Nephron (organoid): ENCODE measurements at regions not wholly inside any gene's neighbourhood (a gene's known extent, or its start where the extent isn't known, plus 50 kb on each side); places are given as distances from the start of the nearest gene placed in this dataset.
A peak's percentile ranks its signal among the peaks of the same experiment; 100 is the strongest.

Experiments used
- H3K27ac Mint-ChIP-seq, 3 experiments: 2 replicates each; pipeline ENCODE4 v1.8.0; 2020; ENCODE audit warnings: mixed read lengths in 3 of 3, mild to moderate bottlenecking in 2 of 3, moderate library complexity in 1 of 3
- H3K27me3 Mint-ChIP-seq: 2 replicates; pipeline ENCODE4 v1.8.0; 2021; ENCODE audit warnings: low read depth, mild to moderate bottlenecking, moderate library complexity, mixed read lengths
- H3K36me3 Mint-ChIP-seq: 2 replicates; pipeline ENCODE4 v1.8.0; 2020; ENCODE audit warnings: low read depth, mixed read lengths
- H3K4me1 Mint-ChIP-seq: 2 replicates; pipeline ENCODE4 v1.8.0; 2020; ENCODE audit warnings: mixed read lengths
- H3K4me3 Mint-ChIP-seq, 3 experiments: 2 replicates each; pipeline ENCODE4 v1.8.0; 2020; ENCODE audit warnings: mild to moderate bottlenecking in 3 of 3, mixed read lengths in 3 of 3, moderate library complexity in 2 of 3
- H3K9me3 Mint-ChIP-seq: 2 replicates; pipeline ENCODE4 v1.8.0; 2020; ENCODE audit warnings: mixed read lengths
- TF ChIP-seq, protein P1 (sequence below), 3 experiments: fragments of 200-600 bp; sonication (generic); IDR thresholded peaks; one replicate each; pipeline ENCODE4 v1.5.0; 2021; ENCODE audit warnings: antibody characterized with exemption in 3 of 3; ENCODE audit not compliant: unreplicated experiment in 3 of 3

DNA sequence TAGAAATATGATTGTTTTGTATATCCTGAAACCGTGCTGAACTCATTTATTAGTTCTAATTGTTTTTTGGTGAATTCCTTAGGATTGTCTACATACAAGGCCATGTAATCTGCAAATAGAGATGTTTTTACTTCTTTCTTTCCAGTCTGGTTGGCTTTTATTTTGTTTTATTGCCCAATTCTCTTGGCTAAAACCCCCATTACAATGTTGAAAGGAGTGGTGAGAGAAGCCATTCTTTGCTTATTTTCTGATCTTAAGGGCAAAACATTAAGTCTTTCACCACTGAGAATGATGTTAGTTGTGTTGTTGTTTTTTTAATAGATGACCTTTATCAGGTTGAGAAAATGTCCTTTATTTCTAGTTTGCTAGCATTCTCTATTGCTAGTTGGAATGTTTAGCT, 157.3 kb downstream of the NTMT2 start:
- no peaks in the 10 kb centered on the region for H3K36me3 Mint-ChIP-seq
- peaks cover 5% of the 10 kb centered on the region for H3K27me3 Mint-ChIP-seq
- peaks cover 18% of the 10 kb centered on the region for H3K4me1 Mint-ChIP-seq
- no peak overlapping the region for H3K27ac Mint-ChIP-seq
- TF ChIP-seq, protein P1, sequence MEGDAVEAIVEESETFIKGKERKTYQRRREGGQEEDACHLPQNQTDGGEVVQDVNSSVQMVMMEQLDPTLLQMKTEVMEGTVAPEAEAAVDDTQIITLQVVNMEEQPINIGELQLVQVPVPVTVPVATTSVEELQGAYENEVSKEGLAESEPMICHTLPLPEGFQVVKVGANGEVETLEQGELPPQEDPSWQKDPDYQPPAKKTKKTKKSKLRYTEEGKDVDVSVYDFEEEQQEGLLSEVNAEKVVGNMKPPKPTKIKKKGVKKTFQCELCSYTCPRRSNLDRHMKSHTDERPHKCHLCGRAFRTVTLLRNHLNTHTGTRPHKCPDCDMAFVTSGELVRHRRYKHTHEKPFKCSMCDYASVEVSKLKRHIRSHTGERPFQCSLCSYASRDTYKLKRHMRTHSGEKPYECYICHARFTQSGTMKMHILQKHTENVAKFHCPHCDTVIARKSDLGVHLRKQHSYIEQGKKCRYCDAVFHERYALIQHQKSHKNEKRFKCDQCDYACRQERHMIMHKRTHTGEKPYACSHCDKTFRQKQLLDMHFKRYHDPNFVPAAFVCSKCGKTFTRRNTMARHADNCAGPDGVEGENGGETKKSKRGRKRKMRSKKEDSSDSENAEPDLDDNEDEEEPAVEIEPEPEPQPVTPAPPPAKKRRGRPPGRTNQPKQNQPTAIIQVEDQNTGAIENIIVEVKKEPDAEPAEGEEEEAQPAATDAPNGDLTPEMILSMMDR (IDR thresholded peaks at IDR 0.05; ENCODE audit: unreplicated experiment in 3 of 3), result no peak
- no peaks in the 10 kb centered on the region for H3K9me3 Mint-ChIP-seq
- H3K4me3 Mint-ChIP-seq, result no peak overlapping the region

DNA sequence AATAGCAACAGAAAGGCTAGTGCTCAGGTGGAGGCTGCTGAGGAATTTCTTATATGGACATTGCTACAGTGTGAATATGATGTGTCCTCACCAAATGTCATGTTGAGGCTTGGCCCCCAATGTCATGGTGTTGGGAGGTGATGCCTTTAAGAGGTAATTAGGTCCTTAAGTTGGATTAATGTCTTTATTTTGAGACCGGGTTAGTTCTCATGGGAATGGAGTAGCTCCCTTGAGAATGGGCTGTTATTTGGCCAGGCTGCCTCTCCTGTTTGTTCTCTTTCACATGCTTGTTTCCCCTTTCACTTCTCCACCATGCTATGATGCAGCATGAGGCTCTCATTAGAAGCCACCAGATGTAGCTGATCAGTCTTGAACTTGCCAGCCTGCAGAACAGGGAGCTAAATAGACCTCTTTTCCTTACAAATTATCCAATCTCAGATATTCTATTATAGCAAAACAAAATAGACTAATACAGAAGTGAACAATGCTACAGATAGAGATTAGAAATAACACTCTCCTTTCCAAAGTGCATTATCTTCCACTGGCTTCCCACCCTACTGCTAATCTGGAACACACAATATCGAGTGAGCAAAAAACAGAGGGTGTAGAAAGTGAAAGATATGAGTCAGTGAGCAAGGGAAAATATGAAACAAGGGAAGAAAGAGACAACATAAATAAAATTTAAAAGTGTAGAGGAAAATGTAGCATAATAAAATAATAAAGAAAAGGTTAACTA, 160.2 kb downstream of the NTMT2 start:
- peaks cover 5% of the 10 kb centered on the region for H3K27me3 Mint-ChIP-seq

DNA sequence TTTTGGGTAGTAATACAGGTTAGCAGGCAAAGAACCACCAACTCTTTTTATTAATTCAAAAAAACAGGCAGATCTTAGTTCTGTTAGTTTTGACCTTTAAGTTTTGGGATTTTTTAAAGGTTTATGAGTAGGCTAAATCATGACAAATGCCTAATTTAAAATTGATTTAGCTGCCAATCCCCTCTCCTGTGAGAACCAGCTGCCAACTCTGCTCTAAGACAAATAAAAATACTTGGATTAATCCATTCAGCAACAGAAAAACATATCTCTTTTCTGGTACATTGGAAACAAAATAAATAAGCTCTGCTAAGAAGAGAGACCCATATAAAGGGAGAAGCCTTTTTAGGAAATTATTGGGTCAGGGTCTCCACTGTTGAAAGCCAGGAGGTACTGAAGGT, 160.8 kb downstream of the NTMT2 start:
- H3K9me3 Mint-ChIP-seq, result no peaks in the 10 kb centered on the region
- H3K27me3 Mint-ChIP-seq, result peaks cover 5% of the 10 kb centered on the region
- H3K4me3 Mint-ChIP-seq, result no peak overlapping the region
- no peaks in the 10 kb centered on the region for H3K36me3 Mint-ChIP-seq
- H3K27ac Mint-ChIP-seq, result peak overlapping the region in 2 of 3 experiments; percentile 35 to 38
- TF ChIP-seq, protein P1 (IDR thresholded peaks at IDR 0.05; ENCODE audit: unreplicated experiment in 3 of 3), result no peak
- peaks cover 42% of the 10 kb centered on the region for H3K4me1 Mint-ChIP-seq

More for the DNA sequence above, 160.2 kb downstream of the NTMT2 start:
- no peaks in the 10 kb centered on the region for H3K9me3 Mint-ChIP-seq
- no peak overlapping the region for H3K4me3 Mint-ChIP-seq
- H3K36me3 Mint-ChIP-seq, result no peaks in the 10 kb centered on the region
- TF ChIP-seq, protein P1 (IDR thresholded peaks at IDR 0.05; ENCODE audit: unreplicated experiment in 3 of 3), result no peak
- peak overlapping the region in 2 of 3 experiments; percentile 35 to 38 for H3K27ac Mint-ChIP-seq
- H3K4me1 Mint-ChIP-seq, result peaks cover 42% of the 10 kb centered on the region

DNA sequence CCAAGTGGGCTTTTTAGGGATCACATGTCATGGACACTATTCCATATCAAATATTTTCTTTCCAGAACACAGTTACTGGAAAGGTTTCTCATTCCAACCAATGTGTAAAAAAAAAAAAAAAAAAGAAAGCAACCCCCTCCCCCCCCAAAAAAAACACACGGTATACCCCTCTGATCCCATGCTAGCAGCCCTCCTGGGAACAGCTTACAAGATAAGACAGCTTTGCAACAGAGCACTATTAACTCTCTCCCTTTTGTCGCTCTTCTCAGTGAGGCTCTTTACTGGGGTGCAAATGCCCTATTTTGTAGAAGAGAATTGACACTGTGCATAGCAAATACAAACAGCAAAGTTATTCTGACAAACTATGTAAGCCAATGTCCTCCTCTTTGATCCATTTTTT, 161.2 kb downstream of the NTMT2 start:
- Mint-ChIP-seq H3K27ac (peak overlapping the region; percentile 38 to 57 (median 56)), H3K4me1 (peaks cover 42% of the 10 kb centered on the region), H3K36me3 (no peaks in the 10 kb centered on the region), H3K4me3 (no peak overlapping the region), H3K9me3 (no peaks in the 10 kb centered on the region), H3K27me3 (peaks cover 5% of the 10 kb centered on the region)
- TF ChIP-seq, protein P1 (IDR thresholded peaks at IDR 0.05; ENCODE audit: unreplicated experiment in 3 of 3), result no peak

DNA sequence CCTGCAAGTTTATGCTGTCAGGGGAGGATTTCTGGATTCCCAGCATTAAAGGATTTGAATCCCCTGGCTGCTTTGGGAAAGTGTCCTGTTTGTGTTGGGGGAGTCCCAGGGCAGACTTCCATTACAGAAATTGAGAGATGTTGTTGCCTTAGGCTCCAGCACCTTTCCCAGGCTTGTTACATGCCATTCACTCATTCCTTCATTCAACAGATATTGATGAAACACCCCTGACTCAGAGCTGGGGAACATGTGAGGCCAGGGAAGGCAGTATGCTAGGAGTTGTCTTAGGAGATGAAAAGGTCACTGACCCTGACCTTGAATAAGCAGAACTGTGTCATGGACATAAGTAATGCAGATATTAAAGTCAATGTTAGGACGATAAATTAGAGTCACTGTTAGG, 161.7 kb downstream of the NTMT2 start:
- Mint-ChIP-seq H3K27ac (peak overlapping the region; percentile 38 to 57 (median 56)), H3K27me3 (peaks cover 5% of the 10 kb centered on the region), H3K4me3 (no peak overlapping the region), H3K36me3 (no peaks in the 10 kb centered on the region), H3K9me3 (no peaks in the 10 kb centered on the region), H3K4me1 (peaks cover 42% of the 10 kb centered on the region)
- TF ChIP-seq, protein P1 (IDR thresholded peaks at IDR 0.05; ENCODE audit: unreplicated experiment in 3 of 3), result no peak
